ENCODE measurements at regions not wholly inside any gene's neighbourhood (a gene's known extent, or its start where the extent isn't known, plus 50 kb on each side); places are given as distances from the start of the nearest gene placed in this dataset.

- H3K4me3 ChIP-seq (ENCODE audit: low read length): no peak overlapping the region
- DNase-seq: no peak
- H3K27me3 ChIP-seq (ENCODE audit: low read length): no peaks in the 10 kb centered on the region
- no peak overlapping the region for H3K9ac ChIP-seq (ENCODE audit: low read length)
- no peaks in the 10 kb centered on the region for H3K36me3 ChIP-seq (ENCODE audit: insufficient read depth, low read length)
- no peaks in the 10 kb centered on the region for H4K20me1 ChIP-seq (ENCODE audit: insufficient read depth, low read depth, low read length)
- no peaks in the 10 kb centered on the region; the same call in 1 of the 2 replicates for H3K9me3 ChIP-seq (ENCODE audit: low read length)
- H3K79me2 ChIP-seq (ENCODE audit: low read length): no peaks in the 10 kb centered on the region
- no peaks in the 10 kb centered on the region for H3K9me2 ChIP-seq (replicated peaks; ENCODE audit: insufficient read depth, low read length)
- H2AFZ ChIP-seq (ENCODE audit: low read length): no peak overlapping the region
- H3K4me1 ChIP-seq (ENCODE audit: low read length): no peaks in the 10 kb centered on the region
- no peak overlapping the region for H3K27ac ChIP-seq (ENCODE audit: low read length)
- H3K4me2 ChIP-seq (ENCODE audit: low read depth, low read length, poor library complexity, severe bottlenecking): no peak overlapping the region
Measured at GRCh38 chr12:131491155-131491554, 219.7 kb upstream of the SFSWAP start.

GRCh38 chr12:131491916-131492490, 218.9 kb upstream of the SFSWAP start:
- Histone ChIP-seq H3K79me2 (ENCODE audit: low read length) (no peaks in the 10 kb centered on the region), H3K4me1 (ENCODE audit: low read length) (no peaks in the 10 kb centered on the region), H3K9me3 (ENCODE audit: low read length) (no peaks in the 10 kb centered on the region; the same call in 1 of the 2 replicates), H3K4me3 (ENCODE audit: low read length) (no peak overlapping the region), H3K9me2 (replicated peaks; ENCODE audit: insufficient read depth, low read length) (no peaks in the 10 kb centered on the region), H4K20me1 (ENCODE audit: insufficient read depth, low read depth, low read length) (no peaks in the 10 kb centered on the region), H3K27ac (ENCODE audit: low read length) (no peak overlapping the region), H3K9ac (ENCODE audit: low read length) (no peak overlapping the region), H3K36me3 (ENCODE audit: insufficient read depth, low read length) (no peaks in the 10 kb centered on the region), H3K27me3 (ENCODE audit: low read length) (no peaks in the 10 kb centered on the region), H3K4me2 (ENCODE audit: low read depth, low read length, poor library complexity, severe bottlenecking) (no peak overlapping the region), H2AFZ (ENCODE audit: low read length) (no peak overlapping the region)
- DNase-seq: no peak

- Histone ChIP-seq H3K27me3 (ENCODE audit: low read length) (no peaks in the 10 kb centered on the region), H3K9ac (ENCODE audit: low read length) (no peak overlapping the region), H3K27ac (ENCODE audit: low read length) (no peak overlapping the region), H3K4me2 (ENCODE audit: low read depth, low read length, poor library complexity, severe bottlenecking) (no peak overlapping the region), H3K79me2 (ENCODE audit: low read length) (no peaks in the 10 kb centered on the region), H4K20me1 (ENCODE audit: insufficient read depth, low read depth, low read length) (no peaks in the 10 kb centered on the region), H3K9me3 (ENCODE audit: low read length) (no peaks in the 10 kb centered on the region; the same call in 1 of the 2 replicates), H2AFZ (ENCODE audit: low read length) (no peak overlapping the region), H3K36me3 (ENCODE audit: insufficient read depth, low read length) (no peaks in the 10 kb centered on the region), H3K4me1 (ENCODE audit: low read length) (no peaks in the 10 kb centered on the region), H3K4me3 (ENCODE audit: low read length) (no peak overlapping the region), H3K9me2 (replicated peaks; ENCODE audit: insufficient read depth, low read length) (no peaks in the 10 kb centered on the region)
- peak; percentile 44 for DNase-seq
Measured at GRCh38 chr12:131493068-131493826, 217.6 kb upstream of the SFSWAP start.

- H3K4me1 ChIP-seq (ENCODE audit: low read length): no peaks in the 10 kb centered on the region
- no peak overlapping the region for H2AFZ ChIP-seq (ENCODE audit: low read length)
- no peak overlapping the region for H3K4me3 ChIP-seq (ENCODE audit: low read length)
- no peak overlapping the region for H3K9ac ChIP-seq (ENCODE audit: low read length)
- no peaks in the 10 kb centered on the region for H4K20me1 ChIP-seq (ENCODE audit: insufficient read depth, low read depth, low read length)
- no peak for DNase-seq
- no peak overlapping the region for H3K4me2 ChIP-seq (ENCODE audit: low read depth, low read length, poor library complexity, severe bottlenecking)
- no peaks in the 10 kb centered on the region for H3K79me2 ChIP-seq (ENCODE audit: low read length)
- no peaks in the 10 kb centered on the region; the same call in 1 of the 2 replicates for H3K9me3 ChIP-seq (ENCODE audit: low read length)
- no peaks in the 10 kb centered on the region for H3K9me2 ChIP-seq (replicated peaks; ENCODE audit: insufficient read depth, low read length)
- H3K27me3 ChIP-seq (ENCODE audit: low read length): no peaks in the 10 kb centered on the region
- no peaks in the 10 kb centered on the region for H3K36me3 ChIP-seq (ENCODE audit: insufficient read depth, low read length)
- H3K27ac ChIP-seq (ENCODE audit: low read length): no peak overlapping the region
Measured at GRCh38 chr12:131494216-131494615, 216.7 kb upstream of the SFSWAP start.

- H3K36me3 ChIP-seq (ENCODE audit: insufficient read depth, low read length): no peaks in the 10 kb centered on the region
- no peaks in the 10 kb centered on the region for H3K27me3 ChIP-seq (ENCODE audit: low read length)
- no peak overlapping the region for H3K4me2 ChIP-seq (ENCODE audit: low read depth, low read length, poor library complexity, severe bottlenecking)
- H3K27ac ChIP-seq (ENCODE audit: low read length): no peak overlapping the region
- H4K20me1 ChIP-seq (ENCODE audit: insufficient read depth, low read depth, low read length): no peaks in the 10 kb centered on the region
- H3K4me1 ChIP-seq (ENCODE audit: low read length): no peaks in the 10 kb centered on the region
- no peak overlapping the region for H3K4me3 ChIP-seq (ENCODE audit: low read length)
- no peaks in the 10 kb centered on the region for H3K79me2 ChIP-seq (ENCODE audit: low read length)
- H3K9ac ChIP-seq (ENCODE audit: low read length): no peak overlapping the region
- H2AFZ ChIP-seq (ENCODE audit: low read length): no peak overlapping the region
- no peaks in the 10 kb centered on the region; the same call in 1 of the 2 replicates for H3K9me3 ChIP-seq (ENCODE audit: low read length)
- DNase-seq: no peak
- no peaks in the 10 kb centered on the region for H3K9me2 ChIP-seq (replicated peaks; ENCODE audit: insufficient read depth, low read length)
Measured at GRCh38 chr12:131494741-131495524, 216.0 kb upstream of the SFSWAP start.

- H3K27me3 ChIP-seq (ENCODE audit: low read length): no peaks in the 10 kb centered on the region
- no peaks in the 10 kb centered on the region for H3K79me2 ChIP-seq (ENCODE audit: low read length)
- no peak overlapping the region for H3K27ac ChIP-seq (ENCODE audit: low read length)
- H3K4me3 ChIP-seq (ENCODE audit: low read length): no peak overlapping the region
- no peak overlapping the region for H3K9ac ChIP-seq (ENCODE audit: low read length)
- H3K36me3 ChIP-seq (ENCODE audit: insufficient read depth, low read length): no peaks in the 10 kb centered on the region
- no peaks in the 10 kb centered on the region for H3K4me1 ChIP-seq (ENCODE audit: low read length)
- H3K9me3 ChIP-seq (ENCODE audit: low read length): no peaks in the 10 kb centered on the region; the same call in 1 of the 2 replicates
- no peak overlapping the region for H2AFZ ChIP-seq (ENCODE audit: low read length)
- H4K20me1 ChIP-seq (ENCODE audit: insufficient read depth, low read depth, low read length): no peaks in the 10 kb centered on the region
- H3K4me2 ChIP-seq (ENCODE audit: low read depth, low read length, poor library complexity, severe bottlenecking): no peak overlapping the region
- no peaks in the 10 kb centered on the region for H3K9me2 ChIP-seq (replicated peaks; ENCODE audit: insufficient read depth, low read length)
- no peak for DNase-seq
Measured at GRCh38 chr12:131497966-131498365, 212.9 kb upstream of the SFSWAP start.

GRCh38 chr12:131499160-131499863, 211.6 kb upstream of the SFSWAP start:
- H3K9ac ChIP-seq (ENCODE audit: low read length): no peak overlapping the region
- H3K27me3 ChIP-seq (ENCODE audit: low read length): no peaks in the 10 kb centered on the region
- H3K4me2 ChIP-seq (ENCODE audit: low read depth, low read length, poor library complexity, severe bottlenecking): no peak overlapping the region
- no peaks in the 10 kb centered on the region for H3K36me3 ChIP-seq (ENCODE audit: insufficient read depth, low read length)
- no peaks in the 10 kb centered on the region for H3K9me2 ChIP-seq (replicated peaks; ENCODE audit: insufficient read depth, low read length)
- H3K79me2 ChIP-seq (ENCODE audit: low read length): no peaks in the 10 kb centered on the region
- no peaks in the 10 kb centered on the region for H3K4me1 ChIP-seq (ENCODE audit: low read length)
- no peaks in the 10 kb centered on the region for H3K9me3 ChIP-seq (ENCODE audit: low read length)
- no peak overlapping the region for H3K4me3 ChIP-seq (ENCODE audit: low read length)
- H2AFZ ChIP-seq (ENCODE audit: low read length): no peak overlapping the region
- H3K27ac ChIP-seq (ENCODE audit: low read length): no peak overlapping the region
- DNase-seq: no peak
- H4K20me1 ChIP-seq (ENCODE audit: insufficient read depth, low read depth, low read length): no peaks in the 10 kb centered on the region

DNA sequence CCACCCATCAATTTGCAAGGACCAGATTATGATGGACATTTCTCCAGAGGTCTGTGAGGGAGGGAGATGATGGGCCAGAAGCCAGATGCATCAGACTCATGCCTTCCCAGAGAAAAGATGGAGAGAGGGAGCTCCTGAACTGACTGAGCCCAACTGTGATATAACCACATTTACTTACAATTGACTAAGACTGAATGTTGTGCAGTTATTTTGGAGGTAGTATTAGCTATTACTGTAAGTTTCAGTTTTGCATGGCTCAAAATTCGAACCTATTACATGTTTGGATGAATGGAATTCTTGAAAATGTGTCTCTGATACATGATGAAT, 211.1 kb upstream of the SFSWAP start:
- Histone ChIP-seq H3K4me1 (ENCODE audit: low read length) (no peaks in the 10 kb centered on the region), H3K27ac (ENCODE audit: low read length) (no peak overlapping the region), H3K79me2 (ENCODE audit: low read length) (no peaks in the 10 kb centered on the region), H3K36me3 (ENCODE audit: insufficient read depth, low read length) (no peaks in the 10 kb centered on the region), H3K27me3 (ENCODE audit: low read length) (no peaks in the 10 kb centered on the region), H3K4me3 (ENCODE audit: low read length) (no peak overlapping the region), H3K9me2 (replicated peaks; ENCODE audit: insufficient read depth, low read length) (no peaks in the 10 kb centered on the region), H2AFZ (ENCODE audit: low read length) (no peak overlapping the region), H3K9ac (ENCODE audit: low read length) (no peak overlapping the region), H3K9me3 (ENCODE audit: low read length) (no peaks in the 10 kb centered on the region), H4K20me1 (ENCODE audit: insufficient read depth, low read depth, low read length) (no peaks in the 10 kb centered on the region), H3K4me2 (ENCODE audit: low read depth, low read length, poor library complexity, severe bottlenecking) (no peak overlapping the region)
- DNase-seq: no peak

Data from Karpas-422 (cell line).